ENCODE measurements at regions not wholly inside any gene's neighbourhood (a gene's known extent, or its start where the extent isn't known, plus 50 kb on each side); places are given as distances from the start of the nearest gene placed in this dataset.

DNA sequence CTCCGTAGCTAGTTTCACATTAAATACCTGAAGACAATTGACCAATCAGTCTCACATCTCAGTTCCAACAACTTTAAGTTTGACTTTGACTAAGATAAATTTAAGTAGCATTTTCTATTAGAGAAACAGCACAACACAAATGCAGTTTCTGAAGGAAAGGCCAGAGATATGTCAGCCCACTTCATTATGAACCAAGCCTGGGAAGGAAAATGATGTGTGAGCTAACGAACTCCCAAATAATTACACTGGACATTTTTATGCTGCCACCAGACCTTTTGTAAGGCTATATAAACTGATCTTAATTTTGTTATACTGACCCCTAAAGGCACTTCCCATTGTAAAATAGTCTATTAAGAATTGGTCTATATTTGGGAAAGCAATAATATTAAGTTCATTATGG is 57.9 kb upstream of the DACH1 start:
- ATAC-seq (ENCODE audit: insufficient number of reproducible peaks, low FRiP score, low read depth) = no peak
- no peaks in the 10 kb centered on the region for H3K4me1 ChIP-seq (ENCODE audit: control insufficient read depth in 1 of 2, low read depth in 2 of 2)
- H3K27ac ChIP-seq = no peak overlapping the region
- H3K27me3 ChIP-seq (replicated peaks; ENCODE audit: insufficient read depth) = no peaks in the 10 kb centered on the region
- H3K9me3 ChIP-seq = no peaks in the 10 kb centered on the region
- H3K4me3 ChIP-seq = no peak overlapping the region
- no peak for DNase-seq (ENCODE audit: low spot score)
- TF ChIP-seq, protein P1, sequence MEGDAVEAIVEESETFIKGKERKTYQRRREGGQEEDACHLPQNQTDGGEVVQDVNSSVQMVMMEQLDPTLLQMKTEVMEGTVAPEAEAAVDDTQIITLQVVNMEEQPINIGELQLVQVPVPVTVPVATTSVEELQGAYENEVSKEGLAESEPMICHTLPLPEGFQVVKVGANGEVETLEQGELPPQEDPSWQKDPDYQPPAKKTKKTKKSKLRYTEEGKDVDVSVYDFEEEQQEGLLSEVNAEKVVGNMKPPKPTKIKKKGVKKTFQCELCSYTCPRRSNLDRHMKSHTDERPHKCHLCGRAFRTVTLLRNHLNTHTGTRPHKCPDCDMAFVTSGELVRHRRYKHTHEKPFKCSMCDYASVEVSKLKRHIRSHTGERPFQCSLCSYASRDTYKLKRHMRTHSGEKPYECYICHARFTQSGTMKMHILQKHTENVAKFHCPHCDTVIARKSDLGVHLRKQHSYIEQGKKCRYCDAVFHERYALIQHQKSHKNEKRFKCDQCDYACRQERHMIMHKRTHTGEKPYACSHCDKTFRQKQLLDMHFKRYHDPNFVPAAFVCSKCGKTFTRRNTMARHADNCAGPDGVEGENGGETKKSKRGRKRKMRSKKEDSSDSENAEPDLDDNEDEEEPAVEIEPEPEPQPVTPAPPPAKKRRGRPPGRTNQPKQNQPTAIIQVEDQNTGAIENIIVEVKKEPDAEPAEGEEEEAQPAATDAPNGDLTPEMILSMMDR (IDR thresholded peaks at IDR 0.05) = no peak
- no peaks in the 10 kb centered on the region for H3K36me3 ChIP-seq

DNA sequence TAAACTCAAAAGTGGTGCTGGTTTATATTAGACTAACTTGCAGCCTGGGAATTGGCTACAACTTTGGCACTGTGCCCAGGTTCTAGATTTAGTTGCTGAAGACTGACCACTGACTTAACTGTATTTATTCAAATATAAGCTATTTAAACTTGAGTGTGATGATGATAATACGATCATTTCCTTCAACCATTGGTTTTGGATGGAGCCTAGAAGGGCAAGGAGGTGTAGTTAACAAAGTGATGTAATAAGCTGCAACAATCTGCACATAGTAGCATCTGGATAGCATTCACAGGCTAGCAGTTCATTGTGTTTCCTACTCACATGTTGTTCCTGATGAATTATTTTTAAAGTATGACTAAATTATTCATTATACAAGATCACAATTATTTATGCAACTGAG is 55.2 kb upstream of the DACH1 start:
- no peaks in the 10 kb centered on the region for H3K27me3 ChIP-seq (replicated peaks; ENCODE audit: insufficient read depth)
- no peak overlapping the region for H3K4me3 ChIP-seq
- H3K27ac ChIP-seq = no peak overlapping the region
- H3K4me1 ChIP-seq (ENCODE audit: control insufficient read depth in 1 of 2, low read depth in 2 of 2) = no peaks in the 10 kb centered on the region
- no peaks in the 10 kb centered on the region for H3K36me3 ChIP-seq
- ATAC-seq (ENCODE audit: insufficient number of reproducible peaks, low FRiP score, low read depth) (no peak), DNase-seq (ENCODE audit: low spot score) (no peak)
- TF ChIP-seq, protein P1 (IDR thresholded peaks at IDR 0.05) = no peak
- no peaks in the 10 kb centered on the region for H3K9me3 ChIP-seq
